ENCODE measurements at regions not wholly inside any gene's neighbourhood (a gene's known extent, or its start where the extent isn't known, plus 50 kb on each side); places are given as distances from the start of the nearest gene placed in this dataset.

DNA sequence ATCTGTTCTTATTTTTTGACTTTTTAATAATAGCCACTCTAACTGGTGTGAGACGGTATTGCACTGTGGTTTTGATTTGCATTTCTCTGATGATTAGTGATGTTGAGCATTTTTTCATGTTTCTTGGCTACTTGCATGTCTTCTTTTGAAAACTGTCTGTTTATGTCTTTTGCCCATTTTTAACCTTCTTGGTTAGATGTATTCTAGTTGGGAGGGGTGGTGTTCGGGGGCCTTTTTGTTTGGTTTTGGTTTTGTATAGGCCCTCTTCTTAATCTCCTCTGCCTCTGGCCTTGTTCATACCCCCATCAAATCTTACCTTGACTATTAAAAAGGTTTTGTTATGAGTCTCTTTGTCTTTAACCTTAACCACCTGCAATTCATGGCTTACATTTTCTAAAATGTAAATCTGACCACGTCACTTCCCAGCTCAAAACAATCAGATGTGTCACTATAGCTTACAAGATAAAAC lies 107.8 kb upstream of the NR4A3 start:
- DNase-seq (ENCODE audit: low read depth), result no peak

DNA sequence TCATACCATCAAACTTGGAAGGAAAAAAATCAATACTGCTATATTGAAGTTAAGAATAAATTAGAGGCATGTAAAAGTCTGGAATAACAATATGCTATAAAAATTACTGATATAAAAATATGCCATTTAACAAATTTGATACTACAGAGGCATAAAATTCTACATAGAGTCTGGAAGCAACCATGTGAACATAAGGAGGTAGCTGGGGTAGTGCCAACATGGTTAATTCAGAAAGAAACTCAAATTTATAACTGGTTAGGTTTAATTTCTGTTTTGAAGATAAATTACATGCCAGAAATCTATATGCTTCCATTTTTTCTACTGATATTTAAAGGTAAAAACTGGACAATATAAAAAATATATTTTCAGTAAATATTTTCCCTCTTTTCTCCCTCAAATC lies 103.1 kb upstream of the NR4A3 start:
- no peak for DNase-seq (ENCODE audit: low read depth)

DNA sequence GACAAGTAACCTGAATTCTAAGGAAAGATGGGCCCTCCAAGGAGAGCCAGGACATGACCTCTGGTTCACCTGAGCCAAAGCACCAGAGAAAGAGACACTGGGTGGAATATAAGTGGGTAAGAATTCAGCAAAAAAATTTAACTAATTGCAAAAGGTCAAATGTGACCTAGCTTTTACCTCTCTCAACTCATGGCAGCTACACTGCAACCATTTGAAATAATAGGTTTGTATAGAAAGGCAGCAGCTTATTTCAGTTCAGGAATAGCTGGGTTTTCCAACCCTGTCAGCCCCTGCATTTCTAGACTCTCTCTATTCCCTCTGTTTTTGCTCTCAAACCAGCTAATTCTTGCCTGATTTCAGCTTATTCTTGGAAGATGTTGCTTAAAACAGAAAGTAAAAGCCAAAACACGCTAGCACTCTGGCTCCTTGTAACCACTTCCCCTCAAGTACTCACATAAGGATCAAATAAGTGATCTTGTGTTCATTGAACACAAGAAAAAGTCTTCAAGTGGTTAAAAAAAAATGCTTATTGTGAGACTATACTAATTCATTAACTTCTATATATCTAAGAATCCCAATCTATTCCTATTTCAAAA lies 101.1 kb upstream of the NR4A3 start:
- no peak for DNase-seq (ENCODE audit: low read depth)

DNA sequence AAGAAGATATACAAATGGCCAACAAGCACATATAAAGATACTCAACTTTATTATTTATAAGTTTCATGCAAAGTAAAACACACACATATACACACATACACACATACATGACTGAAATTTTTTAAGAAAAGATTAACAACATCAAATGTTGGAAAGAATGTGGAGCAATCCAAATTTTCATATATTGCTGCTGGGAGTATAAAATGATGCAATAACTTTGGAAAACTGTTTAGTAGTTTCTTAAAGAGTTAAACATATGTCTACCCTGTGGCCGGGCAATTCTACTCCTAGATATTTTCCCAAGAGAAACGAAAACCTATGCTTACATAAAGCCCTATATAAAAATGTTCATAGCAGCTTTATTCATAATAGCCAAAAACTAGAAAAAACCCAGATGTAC lies 99.8 kb upstream of the NR4A3 start:
- DNase-seq (ENCODE audit: low read depth), result no peak

DNA sequence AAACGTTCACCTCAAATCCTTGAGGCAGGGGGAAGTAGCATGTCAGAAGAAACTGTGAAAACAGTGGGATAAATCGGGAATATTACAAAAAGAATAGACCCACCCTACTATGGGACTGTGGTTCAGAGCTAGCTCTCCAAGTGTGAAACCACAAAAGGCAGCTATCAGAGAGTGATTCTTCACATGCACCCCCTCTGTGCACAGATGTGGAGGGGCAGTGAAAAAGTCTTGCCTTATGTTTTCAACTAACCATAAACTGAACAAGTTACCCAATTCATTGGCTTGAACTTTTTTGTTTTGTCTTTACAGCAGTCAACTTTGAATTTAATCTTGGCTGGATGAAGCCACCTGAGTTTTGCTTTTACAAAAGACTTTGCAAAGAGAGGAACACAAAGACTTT lies 98.8 kb upstream of the NR4A3 start:
- no peak for DNase-seq (ENCODE audit: low read depth)

DNA sequence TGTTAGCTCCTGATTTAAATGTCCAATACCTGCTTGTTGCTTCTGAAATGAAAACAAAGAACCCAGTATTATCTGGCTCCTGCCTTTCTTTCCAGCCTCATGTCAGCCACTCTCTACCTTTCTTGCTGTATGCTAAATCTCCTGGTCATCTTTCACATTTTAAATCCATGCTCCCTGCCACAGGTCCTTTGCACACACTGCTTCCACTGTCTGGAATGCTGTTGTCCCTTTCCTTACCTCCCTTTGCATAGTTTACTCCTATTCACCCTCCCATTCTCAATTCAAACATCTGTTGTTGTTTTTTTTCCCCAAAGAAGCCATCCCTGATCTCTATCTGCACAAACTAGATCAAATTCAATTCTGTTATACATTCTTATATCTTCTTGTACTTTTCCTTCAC lies 97.0 kb upstream of the NR4A3 start:
- no peak for DNase-seq (ENCODE audit: low read depth)

DNA sequence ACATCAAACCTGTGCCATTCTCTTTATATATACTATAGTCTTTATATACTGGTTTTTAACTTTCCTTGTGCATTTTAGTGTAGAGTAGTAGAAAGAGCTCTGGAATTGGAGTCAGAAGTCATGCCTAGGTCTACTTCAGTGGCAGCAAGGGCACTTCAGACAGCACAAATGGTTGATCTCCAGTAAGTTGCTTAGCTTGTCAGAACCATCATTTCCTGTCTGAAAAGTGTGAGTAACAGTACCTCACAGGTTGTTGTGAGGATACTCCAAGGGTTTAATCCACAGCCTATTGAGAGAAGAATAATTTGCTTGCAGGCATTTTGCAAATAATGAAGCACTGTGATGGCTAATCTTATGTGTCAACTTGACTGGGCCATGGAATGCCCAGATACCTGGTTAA lies 95.8 kb upstream of the NR4A3 start:
- DNase-seq (ENCODE audit: low read depth), result no peak

DNA sequence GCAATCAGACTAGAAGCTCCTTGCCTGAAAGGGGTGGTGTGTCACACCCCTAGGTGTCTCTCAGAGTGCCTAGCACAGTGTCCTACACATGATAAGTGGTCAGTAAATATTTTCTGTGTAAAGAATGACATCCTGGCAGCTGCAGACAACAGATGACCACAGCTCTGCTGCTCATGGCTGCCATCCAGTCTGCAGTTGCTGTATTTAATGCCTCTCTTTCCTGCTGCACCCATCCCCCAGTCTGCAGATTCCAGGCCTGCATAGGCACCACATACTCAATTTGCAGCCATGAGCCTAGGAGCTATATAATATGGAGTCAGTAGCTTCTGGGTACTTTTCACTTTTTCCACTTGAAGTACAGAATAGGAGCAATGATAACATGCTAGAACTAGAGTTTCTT lies 94.9 kb upstream of the NR4A3 start:
- no peak for DNase-seq (ENCODE audit: low read depth)

DNA sequence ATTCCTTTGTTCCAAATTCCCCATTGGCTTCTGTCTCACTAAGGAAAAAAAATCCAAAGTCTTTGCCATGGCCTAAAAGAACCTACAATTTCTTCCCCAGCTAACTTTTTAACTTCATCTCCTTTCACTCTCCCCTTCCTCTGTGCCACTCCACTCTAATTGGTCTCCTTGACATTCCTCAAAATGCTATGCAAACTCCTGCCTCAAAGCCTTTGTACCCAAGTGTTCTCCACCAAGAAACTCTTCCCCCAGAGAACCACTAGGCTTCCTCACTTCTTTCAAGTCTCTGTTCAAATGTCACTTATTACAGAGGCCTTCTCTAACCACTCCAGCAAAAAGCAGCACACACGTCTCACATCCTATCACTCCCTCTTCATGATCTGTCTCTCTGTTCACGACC lies 91.6 kb upstream of the NR4A3 start:
- no peak for DNase-seq (ENCODE audit: low read depth)

DNA sequence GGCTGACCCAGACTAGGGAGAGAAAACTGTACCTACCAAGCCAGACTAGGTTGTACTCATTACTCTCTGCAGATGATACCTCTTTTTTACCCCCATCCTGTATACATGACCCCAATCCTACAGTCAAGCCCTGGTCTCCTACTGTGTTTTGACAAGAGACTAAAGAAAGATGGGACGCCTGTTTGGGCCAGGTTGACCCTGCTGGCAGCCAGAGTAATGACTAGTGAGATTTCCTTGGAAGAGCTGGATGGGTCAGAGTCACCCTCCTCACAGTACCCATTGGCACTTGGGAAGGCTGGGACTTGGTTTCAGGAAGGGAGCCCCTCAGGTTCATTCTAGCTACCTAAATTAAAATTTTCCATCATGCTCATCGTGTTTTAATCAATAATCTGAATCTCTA lies 89.7 kb upstream of the NR4A3 start:
- DNase-seq (ENCODE audit: low read depth), result no peak

DNA sequence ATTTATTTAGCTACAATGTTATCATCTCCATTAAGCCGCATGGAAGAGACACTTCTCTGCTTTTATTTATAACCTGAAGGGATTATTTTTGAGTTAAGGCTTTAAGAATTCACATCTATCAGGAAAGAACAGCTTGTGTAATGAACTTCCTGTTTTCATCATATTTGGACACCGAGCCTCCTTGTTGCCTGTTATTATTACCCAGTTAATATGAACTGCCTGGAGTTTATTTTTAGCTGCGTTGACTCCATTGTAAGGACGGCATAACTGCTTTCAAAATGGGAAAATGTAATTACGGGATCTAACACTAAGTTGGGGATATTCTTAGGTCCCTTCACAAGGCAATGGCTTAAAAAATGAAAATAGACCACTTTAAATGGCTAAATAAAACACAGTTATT lies 89.0 kb upstream of the NR4A3 start:
- no peak for DNase-seq (ENCODE audit: low read depth)

DNA sequence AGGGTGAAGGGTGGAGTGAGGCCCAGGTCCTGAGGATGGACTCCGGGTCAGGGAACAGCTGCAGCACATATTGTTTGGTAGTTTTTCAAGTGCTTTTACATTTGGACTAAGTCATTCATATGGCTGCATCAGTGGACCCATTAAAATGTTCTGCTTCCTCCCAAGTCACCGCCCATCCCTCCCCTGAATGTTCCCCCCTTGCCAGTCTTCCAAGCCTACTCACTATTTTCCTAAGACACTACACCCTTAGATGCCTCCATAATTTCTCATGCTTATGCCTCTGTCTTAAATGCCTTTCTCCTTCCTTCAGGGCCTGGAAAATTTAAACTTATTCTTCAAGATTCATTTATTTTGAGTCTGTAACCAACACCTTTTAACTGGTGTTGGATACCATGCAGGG lies 86.6 kb upstream of the NR4A3 start:
- no peak for DNase-seq (ENCODE audit: low read depth)

DNA sequence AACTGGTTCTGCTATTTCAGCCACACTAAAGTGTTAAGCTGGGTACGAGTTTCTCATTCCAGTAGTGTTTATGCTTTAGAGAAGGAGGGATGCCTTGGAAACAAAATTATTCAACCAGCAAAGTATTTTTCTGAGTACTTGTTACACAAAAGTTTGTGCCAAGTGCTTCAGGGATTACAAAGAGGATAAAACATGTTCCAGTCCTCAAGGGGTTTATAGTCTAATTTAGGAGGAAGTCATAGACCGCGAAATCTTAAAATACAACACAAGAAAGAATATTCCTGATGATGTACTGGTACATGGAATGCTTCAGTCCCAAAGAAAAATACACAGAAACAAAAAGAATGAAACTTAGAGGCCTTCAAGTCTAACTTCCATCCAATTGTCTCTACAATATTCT lies 85.4 kb upstream of the NR4A3 start:
- no peak for DNase-seq (ENCODE audit: low read depth)

DNA sequence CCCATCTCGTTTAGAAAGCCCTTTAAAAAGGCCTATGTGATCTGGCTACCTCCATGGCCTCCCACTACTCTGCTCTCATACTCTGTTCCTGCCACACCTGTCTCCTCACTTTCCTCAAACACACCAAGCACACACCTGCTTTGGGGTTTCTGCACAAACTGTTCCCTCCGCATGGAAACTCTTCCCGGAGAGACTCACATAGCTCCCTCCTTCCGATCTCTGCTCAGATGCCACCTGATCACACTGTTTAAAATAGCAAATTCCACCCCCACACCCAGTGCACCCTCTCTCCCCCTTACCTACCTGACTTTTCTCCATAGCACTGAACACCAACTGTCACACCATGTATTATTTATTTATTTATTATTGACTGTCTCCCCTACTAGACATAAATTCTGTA lies 84.0 kb upstream of the NR4A3 start:
- no peak for DNase-seq (ENCODE audit: low read depth)

DNA sequence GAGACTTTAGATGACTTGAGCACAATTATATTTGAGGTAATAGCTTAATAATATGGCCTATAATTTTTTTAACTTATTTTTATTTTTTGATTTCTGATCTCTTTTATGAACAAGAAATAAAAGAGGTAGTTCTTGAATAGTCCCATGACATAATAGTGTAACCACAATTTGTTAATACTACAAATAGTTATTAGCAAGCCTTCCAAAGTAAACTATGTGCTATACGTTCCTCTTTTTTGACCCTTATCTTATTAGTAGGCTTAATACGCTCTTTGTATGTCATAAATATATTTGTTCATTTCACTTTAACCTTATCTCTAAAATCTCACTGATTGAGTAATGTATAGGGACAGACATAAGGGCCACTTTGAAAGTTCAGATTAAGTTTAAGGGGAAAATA lies 78.7 kb upstream of the NR4A3 start:
- no peak for DNase-seq (ENCODE audit: low read depth)

DNA sequence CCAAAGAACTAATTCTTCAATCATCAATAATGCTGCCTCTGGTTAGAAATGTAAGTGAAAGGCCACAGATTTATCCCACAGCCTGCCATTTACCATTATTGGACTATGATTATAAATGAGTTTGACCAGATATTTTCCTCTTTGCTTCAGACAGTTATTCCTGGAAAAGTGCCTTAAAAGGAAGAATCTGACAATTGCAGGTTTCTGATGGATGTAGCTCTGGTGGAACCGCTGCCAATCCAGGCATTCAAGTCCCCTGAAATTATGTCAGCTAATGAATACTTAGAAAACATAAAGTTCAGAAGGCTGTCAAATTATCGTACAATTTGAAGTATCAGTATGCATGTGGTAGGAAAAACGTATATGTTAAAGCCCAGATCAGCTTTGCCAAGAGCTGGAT lies 78.2 kb upstream of the NR4A3 start:
- no peak for DNase-seq (ENCODE audit: low read depth)

DNA sequence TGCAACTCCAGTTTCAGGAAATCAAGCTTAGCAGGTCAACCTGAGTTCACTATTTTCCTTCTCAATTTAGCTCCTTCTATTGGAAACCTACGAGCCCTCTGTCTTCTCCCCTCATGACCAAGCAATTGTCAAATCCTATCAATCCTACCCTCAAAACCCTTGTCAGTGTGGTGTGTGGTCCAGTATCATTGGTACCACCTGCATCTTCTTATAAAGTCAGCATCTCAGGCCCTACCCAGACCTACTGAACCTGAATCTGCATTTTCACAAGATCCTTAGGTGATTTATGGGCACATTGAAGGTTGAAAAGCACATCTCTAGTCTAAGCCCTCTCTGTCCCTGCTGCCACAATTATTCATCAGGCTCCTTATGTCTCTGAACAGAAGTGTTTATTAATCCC lies 77.6 kb upstream of the NR4A3 start:
- DNase-seq (ENCODE audit: low read depth), result no peak

DNA sequence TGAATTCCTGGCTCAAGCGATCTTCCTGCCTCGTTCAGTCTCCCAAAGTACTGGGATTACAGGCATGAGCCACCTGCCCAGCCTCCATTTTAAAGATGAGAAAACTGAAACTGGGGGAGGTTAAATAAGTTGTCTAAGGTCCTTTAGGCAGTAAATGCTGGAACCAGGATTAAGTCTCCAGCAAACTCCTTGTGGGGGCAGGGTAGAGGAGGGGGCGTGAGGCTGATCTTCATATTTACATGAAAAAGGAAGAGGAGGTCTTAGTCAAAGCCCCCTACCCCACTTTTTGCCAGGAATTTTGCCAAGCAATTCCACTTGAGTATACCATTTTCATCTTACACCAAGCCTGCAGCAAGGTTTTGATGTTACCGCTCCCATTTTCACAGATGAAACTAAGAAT lies 76.6 kb upstream of the NR4A3 start:
- DNase-seq (ENCODE audit: low read depth), result no peak

DNA sequence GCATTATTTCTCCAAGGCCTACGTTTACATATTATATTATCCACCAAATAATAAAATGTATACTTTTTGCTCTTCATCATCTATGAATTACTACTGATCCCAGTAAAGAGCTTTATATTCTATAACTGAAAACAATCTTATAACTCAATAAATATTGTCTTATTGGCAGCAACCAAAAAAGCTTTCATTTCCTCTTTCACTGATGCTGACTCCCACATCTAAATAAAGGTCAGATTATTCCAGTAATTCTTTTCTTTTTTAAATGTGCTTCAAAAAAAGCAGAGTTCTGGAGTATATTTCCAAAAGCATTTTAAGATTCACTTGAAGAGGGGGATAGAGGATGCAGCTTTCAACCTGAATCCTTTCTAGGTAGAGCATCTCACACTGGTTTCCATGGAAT lies 75.3 kb upstream of the NR4A3 start:
- DNase-seq (ENCODE audit: low read depth), result no peak

DNA sequence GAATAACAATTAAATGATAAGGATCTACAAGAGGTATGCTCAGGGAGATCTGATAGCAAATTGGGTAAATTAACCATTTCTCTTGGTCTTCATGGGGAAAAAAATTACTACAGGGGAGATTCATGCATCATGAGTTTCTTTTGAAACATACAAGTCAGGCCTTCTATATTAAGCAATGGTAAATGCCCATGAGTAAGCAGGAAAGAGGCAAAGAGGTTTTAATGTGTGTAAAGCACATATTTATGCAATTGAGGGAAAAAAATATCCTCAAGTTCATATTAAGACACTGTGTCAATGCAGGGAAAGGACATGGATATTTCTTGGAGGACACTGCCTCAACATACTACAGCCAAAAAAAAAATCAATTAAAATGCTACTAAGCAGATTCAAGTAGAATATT lies 73.4 kb upstream of the NR4A3 start:
- no peak for DNase-seq (ENCODE audit: low read depth)

DNA sequence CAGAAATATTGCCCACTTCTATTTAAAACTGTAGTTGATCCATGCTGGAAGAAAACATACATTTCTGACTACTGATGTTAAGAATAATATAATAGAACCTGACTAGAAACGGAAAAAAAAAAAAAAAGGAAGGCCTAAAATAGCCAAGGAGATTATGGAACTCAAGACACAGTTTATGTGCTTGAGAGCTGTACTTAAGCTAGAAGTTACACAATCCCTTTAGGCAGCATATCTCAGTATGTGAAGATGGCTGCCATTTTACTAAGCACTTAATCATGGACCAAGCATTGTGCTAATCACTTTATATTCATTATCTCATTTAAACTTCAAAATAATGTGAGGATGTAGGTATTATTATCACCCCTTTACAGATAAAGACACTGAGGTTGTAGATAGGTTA lies 73.0 kb upstream of the NR4A3 start:
- DNase-seq (ENCODE audit: low read depth), result no peak

DNA sequence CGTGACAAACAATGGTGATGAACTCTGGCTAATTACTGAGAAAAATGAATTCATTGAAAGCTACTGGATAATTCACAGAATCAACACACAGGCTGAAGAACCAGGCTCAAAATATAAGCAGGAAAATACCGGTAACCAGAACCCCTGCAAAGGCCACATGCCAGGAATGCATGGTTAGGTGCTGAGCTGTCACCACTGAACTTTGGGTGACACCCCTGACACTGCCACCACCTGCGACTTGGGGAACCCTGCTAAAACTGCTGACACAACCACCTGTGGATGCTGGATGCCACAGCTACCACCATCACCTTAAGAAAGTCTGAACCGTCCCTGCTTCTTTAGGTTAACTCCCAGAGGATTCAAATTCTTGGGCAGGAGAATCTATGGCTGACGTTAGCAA lies 72.0 kb upstream of the NR4A3 start:
- DNase-seq (ENCODE audit: low read depth), result no peak

DNA sequence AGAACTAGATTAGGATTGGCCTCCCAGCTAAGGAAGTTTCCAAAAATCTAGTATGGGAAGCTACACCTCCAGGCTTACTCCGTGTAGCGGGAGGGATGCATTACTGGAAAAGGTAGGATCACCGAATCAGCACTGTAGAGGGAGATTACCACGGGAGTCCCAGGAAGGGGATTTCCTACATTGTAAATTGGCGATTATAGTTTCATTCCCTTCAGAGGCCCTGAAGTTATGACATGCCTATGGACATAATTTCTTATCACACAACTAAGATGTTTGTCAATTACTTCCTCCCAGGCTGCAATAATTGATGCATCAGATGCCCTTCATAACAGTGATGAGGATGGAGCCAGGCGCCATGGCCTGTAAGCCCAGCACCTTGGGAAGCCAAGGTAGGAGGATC lies 71.2 kb upstream of the NR4A3 start:
- DNase-seq (ENCODE audit: low read depth), result no peak

DNA sequence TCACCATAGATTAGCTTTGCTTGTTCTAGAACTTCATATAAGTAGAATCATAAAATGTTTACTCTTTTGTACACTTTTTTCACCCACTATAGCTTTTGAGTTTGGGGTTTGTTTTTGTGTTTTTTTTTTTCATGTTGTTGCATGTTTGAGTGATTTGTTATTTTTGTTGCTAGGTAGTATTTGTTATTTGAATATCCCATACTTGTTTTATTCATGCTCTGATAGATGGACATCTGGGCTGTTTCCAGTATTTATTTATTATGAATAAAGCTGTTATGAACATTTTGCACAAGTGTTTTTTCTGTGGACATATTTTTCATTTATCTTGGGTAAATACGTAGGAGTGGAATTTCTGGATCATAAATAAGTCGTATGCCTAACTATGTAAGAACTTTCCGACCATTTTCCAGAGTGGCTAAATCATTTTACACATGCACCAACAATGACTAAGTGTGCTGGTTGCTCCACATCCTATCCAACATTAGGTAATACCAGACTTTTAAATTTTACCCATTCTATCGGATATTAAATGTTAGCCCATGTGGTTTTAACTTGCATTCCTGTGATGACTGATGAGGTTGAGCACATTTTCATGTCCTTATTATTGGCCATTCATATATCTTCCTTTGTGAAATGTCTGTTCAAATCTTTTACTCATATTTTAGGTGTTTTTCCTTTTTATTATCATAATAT lies 69.1 kb upstream of the NR4A3 start:
- DNase-seq (ENCODE audit: low read depth), result peak; percentile 94

All from non-pigmented ciliary epithelial cell (primary cell).